ENCODE measurements at regions not wholly inside any gene's neighbourhood (a gene's known extent, or its start where the extent isn't known, plus 50 kb on each side); places are given as distances from the start of the nearest gene placed in this dataset.
"Not testable (repeated sequence)": the region's sequence is repeated elsewhere in the genome, so short reads cannot be mapped to it uniquely, and the experiment has no call there.

DNA sequence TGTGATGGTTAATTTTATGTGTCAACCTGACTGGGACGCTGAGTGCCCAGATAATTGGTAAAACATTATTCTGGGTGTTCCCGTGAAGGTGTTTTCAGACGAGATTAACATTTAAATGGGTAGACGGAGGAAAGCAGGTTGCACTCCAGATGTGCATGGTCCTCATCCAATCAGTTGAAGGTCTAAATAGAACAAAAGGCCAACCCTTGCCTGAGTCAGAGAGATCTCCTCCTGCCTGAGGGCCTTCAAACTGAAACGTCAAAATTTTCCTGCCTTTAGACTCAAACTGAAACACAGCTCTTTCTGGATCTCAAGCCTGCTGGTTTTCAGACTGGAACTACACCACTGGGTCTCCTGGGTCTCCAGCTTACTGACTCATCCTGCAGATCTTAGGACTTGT lies 73.5 kb downstream of the NPIPA8 start:
- H3K4me3 ChIP-seq (ENCODE audit: low read depth, low read length): not testable (repeated sequence)

DNA sequence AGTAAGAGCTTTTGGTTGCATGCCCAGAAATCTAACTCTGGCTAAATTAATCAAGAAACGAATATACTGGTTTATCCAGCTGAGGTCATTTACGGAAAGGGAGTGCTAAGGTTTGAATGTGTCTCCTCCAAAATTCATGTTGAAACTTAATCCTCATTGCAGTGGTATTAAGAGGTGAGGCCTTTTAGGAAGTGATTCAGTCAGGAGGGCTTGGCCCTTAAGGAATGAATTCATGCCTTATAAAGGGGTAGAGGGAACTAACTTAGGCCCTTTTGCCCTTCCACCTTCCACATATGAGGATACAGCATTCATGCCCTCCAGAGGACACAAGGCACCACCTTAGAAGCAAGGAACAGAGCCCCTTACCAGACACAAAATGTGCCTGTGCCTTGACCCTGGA lies 74.7 kb downstream of the NPIPA8 start:
- H3K4me3 ChIP-seq (ENCODE audit: low read depth, low read length): not testable (repeated sequence)

DNA sequence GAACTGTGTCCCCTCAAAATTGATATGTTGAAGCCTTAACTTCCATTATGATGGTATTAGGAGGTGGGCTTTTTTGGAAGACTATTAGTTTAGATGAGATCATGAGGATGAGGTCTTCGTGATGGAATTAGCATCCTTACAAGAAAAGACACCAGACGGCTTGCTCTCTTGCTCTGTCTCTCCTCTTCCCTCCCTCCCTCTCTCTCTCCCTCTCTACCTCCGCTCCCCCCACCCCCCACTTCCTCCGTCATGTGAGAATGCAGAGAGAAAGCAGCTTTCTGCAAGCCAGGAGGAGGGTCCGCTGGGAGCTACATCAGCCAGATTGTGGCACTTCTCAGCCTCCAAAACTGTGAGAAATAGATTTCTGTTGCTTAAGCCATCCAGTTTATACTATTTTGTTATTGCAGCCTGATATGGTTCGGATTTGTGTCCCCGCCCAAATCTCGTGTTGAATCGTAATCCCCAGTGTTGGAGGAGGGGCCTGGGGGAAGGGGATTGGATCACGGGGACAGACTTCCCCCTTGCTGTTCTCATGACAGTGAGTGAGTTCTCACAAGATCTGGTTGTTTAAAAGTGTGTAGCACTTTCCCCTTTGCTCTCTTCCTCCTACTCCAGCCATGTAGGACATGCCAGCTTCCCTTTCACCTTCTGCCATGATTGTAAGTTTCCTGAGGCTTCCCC lies 76.9 kb downstream of the NPIPA8 start:
- not testable (repeated sequence) for H3K4me3 ChIP-seq (ENCODE audit: low read depth, low read length)

DNA sequence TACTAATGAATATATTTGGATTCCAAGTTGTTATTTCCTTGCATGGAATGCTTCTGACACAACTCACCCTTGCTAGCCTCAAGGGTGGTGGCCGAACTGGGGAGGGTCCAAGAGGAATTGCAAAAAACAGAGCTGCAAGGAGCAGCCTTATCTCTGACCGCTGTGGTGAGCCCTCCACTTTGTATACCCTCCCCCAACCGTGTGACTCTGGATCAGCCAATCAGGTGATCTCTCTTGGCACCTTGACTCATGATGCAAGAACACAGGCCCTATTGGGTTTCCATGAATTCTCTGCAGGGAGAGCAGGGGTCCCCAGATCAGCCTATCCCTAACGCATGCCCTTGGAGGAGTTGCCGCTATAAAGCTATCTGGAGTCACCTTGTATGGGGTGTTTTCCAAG lies 83.6 kb downstream of the NPIPA8 start:
- not testable (repeated sequence) for H3K4me3 ChIP-seq (ENCODE audit: low read depth, low read length)

DNA sequence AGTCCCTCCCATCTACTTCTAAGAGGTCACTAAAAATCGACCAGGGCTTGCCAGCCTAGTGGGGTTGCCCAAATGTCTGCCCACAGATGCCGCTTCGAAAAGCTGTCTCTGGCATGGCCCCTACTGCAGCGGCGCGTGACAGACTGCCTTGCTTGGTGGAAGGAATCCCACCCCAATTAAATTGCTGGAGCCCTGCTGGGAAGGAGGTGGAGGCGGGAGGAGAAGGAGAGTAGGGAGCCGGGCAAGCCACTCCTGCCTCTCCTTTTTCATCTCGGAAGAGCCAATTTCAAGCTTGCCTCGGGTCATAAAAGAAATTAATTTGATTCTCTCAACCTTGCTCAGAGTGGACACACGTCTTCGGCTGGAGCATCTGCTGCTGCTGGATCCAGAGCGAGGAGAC lies 106.0 kb downstream of the NPIPA8 start:
- H3K4me3 ChIP-seq (ENCODE audit: low read depth, low read length): not testable (repeated sequence)

DNA sequence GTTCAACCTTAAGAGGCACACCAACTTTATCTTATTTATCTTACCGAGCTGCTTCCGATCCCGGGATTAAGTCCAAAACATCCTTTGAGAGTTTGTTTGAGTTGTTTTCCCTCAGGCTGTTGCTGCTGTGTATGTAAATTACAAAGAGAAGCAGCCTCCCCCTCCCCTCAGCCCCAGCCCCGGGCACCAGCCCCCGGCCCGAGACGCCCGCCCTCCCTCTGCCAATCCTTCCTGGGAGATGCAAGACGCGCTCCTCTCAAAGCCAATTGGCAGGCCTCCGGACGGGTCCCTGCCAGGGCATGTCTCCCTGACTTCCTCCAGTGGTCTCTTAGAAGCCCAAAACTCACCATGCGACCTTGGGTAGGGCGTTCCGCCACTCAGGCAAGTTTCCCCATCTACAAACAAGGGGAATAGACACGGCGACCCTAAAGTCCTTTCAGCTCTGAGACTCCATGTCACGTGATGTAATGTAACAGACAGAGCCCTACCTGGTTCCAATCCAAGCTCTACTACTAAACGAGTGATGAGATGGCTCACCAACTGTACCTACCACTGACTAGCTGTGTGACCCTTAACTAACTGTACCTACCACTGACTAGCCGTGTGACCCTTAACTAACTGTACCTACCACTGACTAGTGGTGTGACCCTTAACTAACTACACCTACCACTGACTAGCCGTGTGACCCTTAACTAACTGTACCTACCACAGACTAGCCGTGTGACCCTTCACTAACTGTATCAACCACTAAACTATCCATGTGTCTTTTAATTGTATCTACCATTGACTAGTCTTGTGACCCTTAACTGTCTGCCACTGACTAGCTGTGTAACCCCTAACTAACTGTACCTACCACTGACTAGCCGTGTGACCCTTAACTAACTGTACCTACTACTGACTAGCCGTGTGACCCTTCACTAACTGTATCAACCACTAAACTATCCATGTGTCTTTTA lies 114.2 kb downstream of the NPIPA8 start:
- not testable (repeated sequence) for H3K4me3 ChIP-seq (ENCODE audit: low read depth, low read length)

DNA sequence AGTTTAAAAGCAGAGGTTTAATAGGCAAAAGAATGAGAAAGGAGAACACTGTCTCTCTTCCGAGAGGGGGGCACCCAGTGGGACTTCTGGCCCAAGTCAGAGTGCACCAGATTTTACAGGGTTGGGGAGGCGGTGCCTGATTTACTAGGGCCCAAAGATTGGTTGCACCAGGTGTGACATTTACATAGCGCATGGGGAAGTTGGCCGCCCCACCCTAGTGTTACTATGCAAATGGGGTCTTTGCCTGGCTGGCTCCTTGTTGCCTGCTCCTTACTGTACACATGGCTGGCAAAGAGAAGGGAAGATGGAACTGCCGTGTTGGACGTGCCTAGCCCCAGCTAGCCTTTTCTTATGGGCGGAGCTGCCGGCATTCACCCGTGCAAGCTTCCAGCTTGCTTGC lies 118.8 kb downstream of the NPIPA8 start:
- H3K4me3 ChIP-seq (ENCODE audit: low read depth, low read length): not testable (repeated sequence)

DNA sequence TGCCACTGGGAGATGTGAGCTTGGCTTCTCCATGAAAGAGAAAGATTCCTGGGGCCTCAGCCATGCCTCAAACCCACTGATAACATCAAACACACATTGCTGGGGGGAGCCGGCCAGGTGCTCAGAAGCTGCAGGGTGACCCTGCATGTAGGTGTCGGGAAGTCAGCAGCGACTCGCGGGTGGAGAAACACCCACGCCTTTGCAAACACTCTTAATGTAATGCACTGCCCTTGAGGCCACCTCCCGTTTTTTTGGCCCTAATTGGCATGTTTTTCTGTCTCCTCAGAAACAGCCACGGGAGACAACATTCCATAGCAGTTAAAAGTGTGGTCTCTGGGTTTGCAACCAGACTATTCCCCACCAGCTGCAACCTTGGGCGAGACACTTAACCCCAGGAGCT lies 119.7 kb downstream of the NPIPA8 start:
- not testable (repeated sequence) for H3K4me3 ChIP-seq (ENCODE audit: low read depth, low read length)

DNA sequence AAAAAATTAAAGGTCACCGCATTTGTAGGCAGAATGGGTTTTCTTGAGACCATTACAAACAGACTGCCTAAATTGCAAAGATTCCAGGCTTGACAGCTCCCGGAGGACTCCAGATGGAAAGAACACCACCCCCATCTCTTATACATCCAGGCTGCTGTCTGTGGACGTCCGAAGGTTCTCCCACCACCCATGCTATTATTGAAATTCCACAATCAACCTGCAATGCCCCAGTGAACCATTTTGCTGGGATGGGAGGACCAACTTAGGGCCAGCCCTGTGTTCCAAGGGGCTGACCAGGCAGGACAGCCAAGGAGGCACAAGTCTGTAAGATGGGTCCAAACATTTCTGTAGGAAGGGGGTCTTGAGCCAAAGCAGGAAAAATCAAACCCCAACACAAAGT lies 122.7 kb downstream of the NPIPA8 start:
- H3K4me3 ChIP-seq (ENCODE audit: low read depth, low read length): not testable (repeated sequence)

DNA sequence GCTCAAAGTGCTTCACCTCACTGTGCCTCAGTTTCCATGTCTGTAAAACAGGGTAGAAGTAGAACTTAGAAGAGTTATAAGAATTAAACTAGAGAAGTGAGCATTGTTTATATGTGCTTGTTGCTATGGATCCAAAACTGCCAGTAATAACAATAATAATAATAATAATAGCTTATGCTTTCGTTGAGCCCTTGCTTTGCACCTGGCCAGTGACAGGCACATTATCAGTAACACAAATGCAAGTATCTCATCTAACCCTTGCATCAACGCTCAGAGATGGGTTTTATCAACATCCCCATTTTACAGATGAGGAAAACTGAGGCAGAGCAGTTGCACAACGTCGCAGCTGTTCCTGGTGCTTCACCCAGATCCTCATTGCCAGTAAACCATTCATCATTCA lies 125.0 kb downstream of the NPIPA8 start:
- H3K4me3 ChIP-seq (ENCODE audit: low read depth, low read length): not testable (repeated sequence)

DNA sequence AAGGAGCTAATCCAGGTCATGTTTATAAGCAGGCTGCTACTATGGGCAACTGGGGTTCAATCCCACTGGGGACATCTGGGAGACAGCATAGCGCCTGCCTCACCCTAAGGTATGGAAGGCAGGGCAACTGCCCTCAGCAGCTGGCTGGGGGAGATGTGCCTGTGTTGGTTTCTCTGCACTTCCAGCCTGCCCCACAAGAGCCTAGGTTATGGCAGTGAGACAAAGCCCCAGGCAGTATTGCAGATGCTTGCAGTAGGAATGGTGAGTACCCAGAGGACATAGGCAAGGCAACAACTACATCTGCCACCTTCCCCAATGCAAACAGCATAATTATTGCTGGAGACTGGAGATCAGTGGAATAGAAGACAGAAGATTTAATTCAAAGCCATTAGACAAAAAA lies 131.8 kb downstream of the NPIPA8 start:
- H3K4me3 ChIP-seq (ENCODE audit: low read depth, low read length): not testable (repeated sequence)

DNA sequence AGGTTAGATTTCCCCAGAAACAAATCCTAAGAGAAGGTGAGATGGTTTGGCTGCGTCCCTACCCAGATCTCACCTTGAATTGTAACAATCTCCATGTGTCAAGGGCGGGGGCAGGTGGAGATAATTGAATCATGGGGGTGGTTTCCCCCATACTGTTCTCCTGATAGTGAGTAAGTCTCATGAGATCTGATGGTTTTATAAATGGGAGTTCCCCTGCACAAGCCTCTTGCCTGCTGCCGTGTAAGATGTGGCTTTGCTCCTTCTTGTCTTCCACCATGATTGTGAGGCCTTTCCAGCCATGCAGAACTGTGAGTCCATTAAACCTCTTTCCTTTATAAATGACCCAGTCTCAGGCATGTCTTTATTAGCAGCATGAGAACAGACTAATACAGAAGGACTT lies 132.2 kb downstream of the NPIPA8 start:
- H3K4me3 ChIP-seq (ENCODE audit: low read depth, low read length): not testable (repeated sequence)

DNA sequence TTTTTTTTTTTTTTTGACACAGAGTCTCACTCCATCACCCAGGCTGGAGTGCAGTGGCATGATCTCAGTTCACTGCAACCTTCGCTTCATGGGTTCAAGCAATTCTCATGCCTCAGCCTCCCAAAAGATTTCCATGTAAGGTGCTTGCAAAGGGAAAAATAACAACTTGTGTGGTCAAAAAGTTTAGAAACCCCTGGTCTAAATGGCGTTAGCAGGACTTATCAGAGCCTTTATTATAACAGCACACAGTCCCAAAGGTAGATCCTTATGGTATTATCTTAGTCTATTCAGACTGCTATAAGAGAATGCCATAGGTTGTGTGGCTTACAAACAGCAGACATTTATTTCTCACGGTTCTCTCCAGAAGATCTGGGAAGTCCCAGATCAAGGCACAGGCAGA lies 135.0 kb downstream of the NPIPA8 start:
- not testable (repeated sequence) for H3K4me3 ChIP-seq (ENCODE audit: low read depth, low read length)

DNA sequence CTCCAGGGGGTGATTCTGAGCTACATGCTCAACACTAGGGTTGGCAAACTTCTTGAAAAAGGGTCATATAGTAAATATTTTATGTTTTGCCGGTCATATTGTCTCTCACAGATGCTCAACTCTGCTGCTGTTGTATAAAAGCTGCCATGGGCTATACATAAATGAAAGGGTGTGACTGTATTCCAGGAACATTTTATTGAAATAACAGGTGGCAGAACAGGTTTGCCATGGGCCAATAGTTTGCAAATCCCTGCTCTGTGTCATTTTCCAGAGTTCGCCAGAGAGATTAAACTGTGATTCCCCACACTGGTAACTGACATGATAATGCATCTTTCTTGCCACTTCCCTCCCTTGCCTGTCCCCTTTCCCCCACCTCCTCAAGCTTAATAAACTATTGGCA lies 144.1 kb downstream of the NPIPA8 start:
- not testable (repeated sequence) for H3K4me3 ChIP-seq (ENCODE audit: low read depth, low read length)

DNA sequence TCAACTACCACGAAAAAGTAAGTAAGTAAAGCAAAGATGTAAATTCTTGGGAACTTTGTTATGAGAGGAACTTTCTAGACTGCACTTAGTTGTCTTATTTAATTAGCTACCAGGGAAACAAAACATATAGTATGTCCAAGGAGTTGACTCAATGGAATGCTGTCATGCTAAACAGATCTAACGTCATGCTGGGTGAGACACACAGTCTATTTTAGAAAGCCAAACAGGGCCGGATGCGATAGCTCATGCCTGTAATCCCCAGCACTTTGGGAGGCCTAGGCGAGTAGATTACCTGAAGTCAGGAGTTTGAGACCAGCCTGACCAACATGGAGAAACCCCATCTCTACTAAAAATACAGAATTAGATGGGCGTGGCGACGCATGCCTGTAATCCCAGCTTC lies 146.4 kb downstream of the NPIPA8 start:
- H3K4me3 ChIP-seq (ENCODE audit: low read depth, low read length): not testable (repeated sequence)

DNA sequence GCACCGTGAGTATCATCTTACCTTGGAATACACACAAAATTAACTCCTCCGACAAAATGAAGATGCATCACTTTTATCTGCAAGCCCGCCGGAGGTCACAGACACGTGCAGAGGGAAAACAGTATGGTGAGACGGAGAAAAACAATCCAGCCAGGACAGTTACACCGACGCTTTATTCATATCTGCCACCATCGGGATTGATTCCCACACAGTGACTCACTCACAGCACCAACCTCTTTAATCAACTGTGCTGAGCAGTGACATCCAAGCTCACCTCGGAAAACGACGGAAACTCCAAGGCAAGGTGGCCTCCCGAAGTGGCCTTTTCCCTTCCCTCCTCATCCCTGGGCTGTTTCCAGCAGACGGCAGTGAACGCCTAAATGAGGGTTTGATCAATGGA lies 151.8 kb downstream of the NPIPA8 start:
- not testable (repeated sequence) for H3K4me3 ChIP-seq (ENCODE audit: low read depth, low read length)

DNA sequence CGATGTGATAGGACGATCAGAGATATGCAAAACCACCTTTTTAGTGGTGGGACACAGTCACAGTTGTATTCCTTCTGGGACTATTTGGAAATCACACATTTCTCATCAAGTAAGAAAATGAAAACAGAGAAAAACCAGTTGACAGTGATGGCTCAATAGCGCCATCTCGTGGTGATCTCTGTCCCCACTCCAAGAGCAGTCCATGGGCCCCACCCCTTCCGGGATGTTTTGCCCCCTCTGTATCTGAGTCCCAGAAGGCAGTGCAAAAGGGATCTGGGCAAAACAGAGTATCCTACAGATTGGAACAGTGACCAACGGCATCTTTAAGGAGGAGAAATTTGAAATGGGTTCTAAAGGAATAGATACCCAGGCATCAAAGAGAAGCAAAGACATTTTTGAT lies 155.5 kb downstream of the NPIPA8 start:
- H3K4me3 ChIP-seq (ENCODE audit: low read depth, low read length): not testable (repeated sequence)

DNA sequence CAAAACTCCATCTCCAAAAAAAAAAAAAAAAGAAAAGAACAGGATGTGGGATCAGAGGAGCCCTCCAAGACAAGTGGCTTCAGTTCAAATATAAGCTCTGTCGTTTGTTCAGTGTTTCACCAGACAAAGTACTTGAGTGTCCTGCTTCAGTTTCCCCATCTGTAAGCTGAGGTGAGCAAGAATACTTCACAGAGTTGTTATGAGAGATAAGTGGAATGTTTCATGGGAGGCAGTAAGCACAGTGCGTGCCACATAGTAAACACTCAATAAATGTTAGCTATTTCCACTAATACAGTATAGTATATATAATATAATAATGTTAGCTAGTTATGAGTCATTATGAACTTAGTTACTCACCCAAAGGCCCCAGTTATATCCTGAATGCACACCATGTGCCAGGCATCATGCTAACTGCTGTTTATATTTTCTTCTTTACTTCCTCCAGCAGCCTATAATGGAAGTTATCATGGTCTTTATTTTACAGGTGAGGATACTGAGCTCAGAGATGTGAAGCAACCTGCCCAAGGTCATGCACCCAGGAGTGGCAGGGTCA lies 162.5 kb downstream of the NPIPA8 start:
- not testable (repeated sequence) for H3K4me3 ChIP-seq (ENCODE audit: low read depth, low read length)

DNA sequence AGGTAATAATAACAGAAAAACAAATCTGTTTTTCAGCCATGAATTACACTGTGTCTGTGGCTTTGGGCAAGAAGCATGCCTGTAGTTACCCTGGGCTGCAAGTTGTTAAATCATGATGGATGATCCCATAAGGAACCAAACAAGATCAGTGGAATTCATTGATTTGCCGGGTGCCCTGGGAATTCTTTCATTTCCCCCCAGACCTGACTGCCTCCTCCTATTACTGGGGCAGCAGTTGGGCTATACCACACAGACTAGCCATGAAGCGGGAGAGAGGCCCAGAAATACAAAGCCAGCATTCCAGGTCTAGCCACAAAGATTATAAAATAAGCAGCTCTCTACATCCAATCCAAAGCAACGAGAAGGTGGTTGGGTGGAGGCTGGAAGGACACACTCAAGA lies 174.2 kb downstream of the NPIPA8 start:
- H3K4me3 ChIP-seq (ENCODE audit: low read depth, low read length): not testable (repeated sequence)

DNA sequence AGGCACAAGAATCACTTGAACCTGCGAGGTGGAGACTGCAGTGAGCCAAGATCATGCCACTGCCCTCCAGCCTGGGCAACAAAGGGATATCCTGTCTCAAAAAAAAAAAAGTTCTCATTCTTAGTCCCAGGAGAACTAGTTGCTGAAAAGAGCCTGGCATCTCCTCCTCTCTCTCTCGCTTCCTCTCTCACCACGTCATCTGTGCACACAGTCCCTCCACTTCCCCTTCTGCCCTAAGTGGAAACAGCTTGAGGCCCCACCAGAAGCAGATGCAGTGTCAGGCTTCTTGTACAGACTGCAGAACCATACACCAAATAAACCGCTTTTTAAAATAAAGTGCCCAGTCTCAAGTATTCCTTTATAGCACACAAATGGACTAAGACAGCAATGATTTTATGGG lies 175.3 kb downstream of the NPIPA8 start:
- not testable (repeated sequence) for H3K4me3 ChIP-seq (ENCODE audit: low read depth, low read length)

DNA sequence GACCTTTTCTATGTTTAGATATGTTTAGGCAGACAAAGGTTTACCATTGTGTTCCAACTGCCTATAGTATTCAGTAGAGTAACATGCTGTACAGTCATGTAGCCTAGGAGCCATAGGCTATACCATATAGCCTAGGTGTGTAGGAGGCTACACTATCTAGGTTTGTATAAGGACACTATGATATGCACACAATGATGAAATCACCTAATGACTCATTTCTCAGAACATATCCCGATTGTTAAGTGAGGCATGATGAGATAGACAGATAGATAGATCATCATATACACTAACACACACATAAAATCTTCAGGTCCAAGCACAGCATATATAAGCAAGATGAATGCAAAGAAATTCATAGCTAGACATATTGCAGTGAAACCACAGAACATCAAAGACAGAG lies 177.4 kb downstream of the NPIPA8 start:
- not testable (repeated sequence) for H3K4me3 ChIP-seq (ENCODE audit: low read depth, low read length)

DNA sequence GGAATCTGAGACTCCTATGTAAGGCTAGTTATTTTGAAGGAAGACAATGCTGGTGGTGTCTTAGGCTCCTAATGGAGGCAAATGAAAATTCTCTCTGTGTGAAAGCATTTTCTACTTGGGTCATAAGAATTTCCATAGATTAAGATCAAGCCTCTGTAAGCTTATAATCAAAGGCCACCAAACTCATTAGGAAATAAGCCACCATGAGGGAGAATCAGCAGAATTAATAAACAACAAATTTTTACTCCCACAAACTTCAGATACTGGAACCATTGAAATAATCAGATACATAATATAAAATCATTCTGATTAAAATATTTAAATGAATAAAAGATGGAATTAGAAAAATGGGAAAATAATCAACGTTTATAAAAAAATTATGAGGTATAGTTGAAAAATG lies 178.7 kb downstream of the NPIPA8 start:
- H3K4me3 ChIP-seq (ENCODE audit: low read depth, low read length): not testable (repeated sequence)

Measured in WI38 (cell line).